Hepatocyte (in vitro differentiated cells): ENCODE measurements at regions not wholly inside any gene's neighbourhood (a gene's known extent, or its start where the extent isn't known, plus 50 kb on each side); places are given as distances from the start of the nearest gene placed in this dataset.

Experiments
- DNase-seq: peaks from one replicate; pipeline ENCODE4 v3.0.0-alpha.2; 2016; ENCODE audit warnings: low spot score
- H2AFZ ChIP-seq: fragments of 200-600 bp; sonication (generic); 2 replicates; pipeline ENCODE4 v1.6.0; 2016; ENCODE audit warnings: antibody characterized with exemption, mild to moderate bottlenecking
- H3K27ac ChIP-seq: fragments of 200-600 bp; sonication (generic); 2 replicates; pipeline ENCODE4 v1.5.1; 2016; ENCODE audit warnings: mild to moderate bottlenecking
- H3K27me3 ChIP-seq: fragments of 200-600 bp; sonication (generic); 2 replicates; pipeline ENCODE4 v1.6.1; 2016
- H3K36me3 ChIP-seq: fragments of 200-600 bp; sonication (generic); replicated peaks from 2 replicates; pipeline ENCODE4 v1.5.1; 2016; ENCODE audit warnings: low read depth; ENCODE audit not compliant: insufficient read depth
- H3K4me1 ChIP-seq: fragments of 200-600 bp; sonication (generic); 2 replicates; pipeline ENCODE4 v1.5.1; 2016; ENCODE audit warnings: mild to moderate bottlenecking, moderate library complexity; ENCODE audit not compliant: insufficient read depth
- H3K4me2 ChIP-seq: fragments of 200-600 bp; sonication (generic); 2 replicates; pipeline ENCODE4 v1.6.0; 2016
- H3K4me3 ChIP-seq: fragments of 200-600 bp; sonication (generic); 2 replicates; pipeline ENCODE4 v1.5.1; 2016; ENCODE audit warnings: mild to moderate bottlenecking
- H3K79me2 ChIP-seq: fragments of 200-600 bp; sonication (generic); 2 replicates; pipeline ENCODE4 v1.6.0; 2017; ENCODE audit warnings: mild to moderate bottlenecking
- H3K9me2 ChIP-seq: fragments of 200-600 bp; sonication (generic); replicated peaks from 2 replicates; pipeline ENCODE4 v1.6.0; 2017; ENCODE audit warnings: mild to moderate bottlenecking; ENCODE audit not compliant: insufficient read depth
- H3K9me3 ChIP-seq: fragments of 200-600 bp; sonication (generic); 2 replicates; pipeline ENCODE4 v1.5.1; 2016; ENCODE audit warnings: low read depth, mild to moderate bottlenecking
- H4K20me1 ChIP-seq: fragments of 200-600 bp; sonication (generic); 2 replicates; pipeline ENCODE4 v1.6.0; 2016; ENCODE audit warnings: mild to moderate bottlenecking; ENCODE audit not compliant: insufficient read depth, poor library complexity, severe bottlenecking
- CTCF ChIP-seq: fragments of 200-600 bp; sonication (generic); IDR thresholded peaks from 2 replicates; pipeline ENCODE4 v1.5.1; 2016; ENCODE audit warnings: antibody characterized with exemption, mild to moderate bottlenecking; ENCODE audit not compliant: poor library complexity
- EZH2 ChIP-seq: fragments of 200-600 bp; sonication (generic); IDR thresholded peaks from 2 replicates; pipeline ENCODE4 v1.6.1; 2016; ENCODE audit warnings: antibody characterized with exemption, mild to moderate bottlenecking, borderline replicate concordance
- EZH2phosphoT487 ChIP-seq: fragments of 200-600 bp; sonication (generic); IDR thresholded peaks from one replicate; pipeline ENCODE4 v1.6.1; 2018; ENCODE audit warnings: antibody characterized with exemption, mild to moderate bottlenecking, low read depth, moderate library complexity; ENCODE audit not compliant: unreplicated experiment, severe bottlenecking
- WGBS: methylation state at CpG from one replicate; pipeline ENCODE4 v1.1.6; 2016; ENCODE audit warnings: low lambda C conversion rate; ENCODE audit errors: missing lambda C conversion rate; 5-methylcytosine and 5-hydroxymethylcytosine counted together

- Histone ChIP-seq H3K27me3 (no peaks in the 10 kb centered on the region), H3K4me1 (no peaks in the 10 kb centered on the region), H3K4me2 (no peak overlapping the region), H3K9me2 (no peaks in the 10 kb centered on the region), H2AFZ (no peak overlapping the region), H3K36me3 (no peaks in the 10 kb centered on the region), H3K9me3 (no peaks in the 10 kb centered on the region), H3K79me2 (no peaks in the 10 kb centered on the region), H3K27ac (no peak overlapping the region), H4K20me1 (no peaks in the 10 kb centered on the region), H3K4me3 (no peak overlapping the region)
- TF ChIP-seq EZH2 (no peak), EZH2phosphoT487 (no peak), CTCF (no peak)
- no peak for DNase-seq
- 39% methylated on average over 1 of the region's 1 CpG for WGBS
Observed at GRCh38 chr9:25481372-25481771, 196.9 kb downstream of the TUSC1 start.

- Histone ChIP-seq H3K4me2 (no peak overlapping the region), H3K9me2 (no peaks in the 10 kb centered on the region), H3K27me3 (no peaks in the 10 kb centered on the region), H2AFZ (no peak overlapping the region), H3K27ac (no peak overlapping the region), H3K9me3 (no peaks in the 10 kb centered on the region), H3K36me3 (no peaks in the 10 kb centered on the region), H3K4me3 (no peak overlapping the region), H3K79me2 (no peaks in the 10 kb centered on the region), H4K20me1 (no peaks in the 10 kb centered on the region), H3K4me1 (no peaks in the 10 kb centered on the region)
- TF ChIP-seq EZH2phosphoT487 (no peak), CTCF (no peak), EZH2 (no peak)
- no peak for DNase-seq
Observed at GRCh38 chr9:25480696-25481095, 197.5 kb downstream of the TUSC1 start.

GRCh38 chr9:25472681-25473080, 205.6 kb downstream of the TUSC1 start:
- Histone ChIP-seq H3K79me2 (no peaks in the 10 kb centered on the region), H3K9me3 (no peaks in the 10 kb centered on the region), H3K4me1 (no peaks in the 10 kb centered on the region), H3K36me3 (no peaks in the 10 kb centered on the region), H2AFZ (no peak overlapping the region), H3K27me3 (no peaks in the 10 kb centered on the region), H3K4me3 (no peak overlapping the region), H3K9me2 (no peaks in the 10 kb centered on the region), H4K20me1 (no peaks in the 10 kb centered on the region), H3K27ac (no peak overlapping the region), H3K4me2 (no peak overlapping the region)
- DNase-seq, result no peak
- no peak for TF ChIP-seq CTCF
- no peak for TF ChIP-seq EZH2phosphoT487
- TF ChIP-seq EZH2, result no peak
- 67% methylated on average over 2 of the region's 2 CpGs for WGBS

GRCh38 chr9:25472085-25472607, 206.1 kb downstream of the TUSC1 start:
- no peak overlapping the region for H3K4me3 ChIP-seq

More at GRCh38 chr9:25472085-25472607, 206.1 kb downstream of the TUSC1 start:
- Histone ChIP-seq H2AFZ (no peak overlapping the region), H3K4me1 (no peaks in the 10 kb centered on the region), H4K20me1 (no peaks in the 10 kb centered on the region), H3K4me2 (no peak overlapping the region), H3K36me3 (no peaks in the 10 kb centered on the region), H3K79me2 (no peaks in the 10 kb centered on the region), H3K9me2 (no peaks in the 10 kb centered on the region), H3K27me3 (no peaks in the 10 kb centered on the region), H3K27ac (no peak overlapping the region), H3K9me3 (no peaks in the 10 kb centered on the region)
- 94% methylated on average over 4 of the region's 4 CpGs for WGBS
- no peak for DNase-seq
- no peak for TF ChIP-seq EZH2phosphoT487
- no peak for TF ChIP-seq EZH2
- TF ChIP-seq CTCF, result no peak
